ENCODE measurements at regions not wholly inside any gene's neighbourhood (a gene's known extent, or its start where the extent isn't known, plus 50 kb on each side); places are given as distances from the start of the nearest gene placed in this dataset.

- Histone ChIP-seq H3K27me3 (replicated peaks; ENCODE audit: insufficient read depth) (no peaks in the 10 kb centered on the region), H3K36me3 (no peaks in the 10 kb centered on the region), H3K27ac (no peak overlapping the region), H3K9me3 (no peaks in the 10 kb centered on the region), H3K4me3 (no peak overlapping the region), H3K4me1 (replicated peaks) (no peaks in the 10 kb centered on the region)
- DNase-seq (ENCODE audit: low spot score) = no peak
- TF ChIP-seq POLR2A (IDR thresholded peaks at IDR 0.05) (no peak), CTCF (IDR thresholded peaks at IDR 0.05) (no peak), POLR2AphosphoS5 (IDR thresholded peaks at IDR 0.05) (no peak)
- WGBS = 70% methylated on average over 3 of the region's 3 CpGs
- intact Hi-C loops (cut with DNase I) = no loop called here
Observed at GRCh38 chr1:238537641-238538040, 646.9 kb upstream of the ZP4 start.

GRCh38 chr1:238530209-238530851 lies 639.6 kb upstream of the ZP4 start:
- Histone ChIP-seq H3K27me3 (replicated peaks; ENCODE audit: insufficient read depth) (no peaks in the 10 kb centered on the region), H3K9me3 (no peaks in the 10 kb centered on the region), H3K4me1 (replicated peaks) (no peaks in the 10 kb centered on the region), H3K4me3 (no peak overlapping the region), H3K27ac (no peak overlapping the region), H3K36me3 (no peaks in the 10 kb centered on the region)
- no peak for TF ChIP-seq CTCF (IDR thresholded peaks at IDR 0.05)
- TF ChIP-seq POLR2AphosphoS5 (IDR thresholded peaks at IDR 0.05) = no peak
- TF ChIP-seq POLR2A (IDR thresholded peaks at IDR 0.05) = no peak
- WGBS = 93% methylated on average over 13 of the region's 13 CpGs
- no peak for DNase-seq (ENCODE audit: low spot score)
- intact Hi-C loops (cut with DNase I) = no loop called here

- Histone ChIP-seq H3K27ac (no peak overlapping the region), H3K4me1 (replicated peaks) (no peaks in the 10 kb centered on the region), H3K27me3 (replicated peaks; ENCODE audit: insufficient read depth) (no peaks in the 10 kb centered on the region), H3K9me3 (no peaks in the 10 kb centered on the region), H3K4me3 (no peak overlapping the region), H3K36me3 (no peaks in the 10 kb centered on the region)
- intact Hi-C loops (cut with DNase I) = no loop called here
- no peak for DNase-seq (ENCODE audit: low spot score)
- WGBS = 87% methylated on average over 4 of the region's 4 CpGs
- no peak for TF ChIP-seq POLR2A (IDR thresholded peaks at IDR 0.05)
- no peak for TF ChIP-seq POLR2AphosphoS5 (IDR thresholded peaks at IDR 0.05)
- no peak for TF ChIP-seq CTCF (IDR thresholded peaks at IDR 0.05)
Observed at GRCh38 chr1:238517711-238518110, 627.0 kb upstream of the ZP4 start.

GRCh38 chr1:238501290-238501689 lies 610.6 kb upstream of the ZP4 start:
- no peaks in the 10 kb centered on the region for H3K9me3 ChIP-seq
- H3K4me1 ChIP-seq (replicated peaks) = no peaks in the 10 kb centered on the region
- no peaks in the 10 kb centered on the region for H3K27me3 ChIP-seq (replicated peaks; ENCODE audit: insufficient read depth)
- intact Hi-C loops (cut with DNase I) = no loop called here
- DNase-seq (ENCODE audit: low spot score) = no peak
- H3K4me3 ChIP-seq = no peak overlapping the region
- no peak overlapping the region for H3K27ac ChIP-seq
- no peaks in the 10 kb centered on the region for H3K36me3 ChIP-seq
- TF ChIP-seq POLR2A (IDR thresholded peaks at IDR 0.05) (no peak), POLR2AphosphoS5 (IDR thresholded peaks at IDR 0.05) (no peak), CTCF (IDR thresholded peaks at IDR 0.05) (no peak)
- 75% methylated on average over 3 of the region's 3 CpGs for WGBS

GRCh38 chr1:238499021-238499420 lies 608.3 kb upstream of the ZP4 start:
- intact Hi-C loops (cut with DNase I) = no loop called here
- Histone ChIP-seq H3K27ac (no peak overlapping the region), H3K9me3 (no peaks in the 10 kb centered on the region), H3K4me3 (no peak overlapping the region), H3K27me3 (replicated peaks; ENCODE audit: insufficient read depth) (no peaks in the 10 kb centered on the region), H3K4me1 (replicated peaks) (no peaks in the 10 kb centered on the region), H3K36me3 (no peaks in the 10 kb centered on the region)
- TF ChIP-seq POLR2A (IDR thresholded peaks at IDR 0.05) (no peak), CTCF (IDR thresholded peaks at IDR 0.05) (no peak), POLR2AphosphoS5 (IDR thresholded peaks at IDR 0.05) (no peak)
- 91% methylated on average over 5 of the region's 5 CpGs for whole genome bisulfite sequencing
- no peak for DNase-seq (ENCODE audit: low spot score)
